Right renal cortex interstitium (tissue), 3 donors: ENCODE measurements at regions not wholly inside any gene's neighbourhood (a gene's known extent, or its start where the extent isn't known, plus 50 kb on each side); places are given as distances from the start of the nearest gene placed in this dataset.
"Not testable (repeated sequence)": the region's sequence is repeated elsewhere in the genome, so short reads cannot be mapped to it uniquely, and the experiment has no call there.

Source experiments
- DNase-seq, 3 donors: peaks; one replicate each; pipeline ENCODE4 v3.0.0-alpha.2; 2013; ENCODE audit warnings: low read depth in 3 of 3, low spot score in 2 of 3

DNA sequence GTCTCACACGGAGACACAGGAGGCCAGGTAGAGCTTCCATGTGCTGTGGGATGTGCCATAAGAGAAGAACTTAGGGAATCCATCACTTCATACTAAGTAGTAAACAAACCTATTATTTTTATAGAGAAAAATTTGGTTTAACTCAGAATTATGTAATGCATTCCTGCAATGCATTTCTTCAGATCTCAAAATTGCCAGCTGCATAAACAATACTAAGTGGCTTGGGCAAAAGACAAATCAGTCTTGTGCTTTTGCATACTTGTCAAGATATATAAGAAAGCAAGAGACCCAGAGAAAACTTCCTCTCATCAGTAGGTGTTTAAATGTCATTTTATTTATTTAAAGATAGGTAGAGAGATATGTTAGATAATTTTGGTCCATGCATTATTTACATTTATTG is 382.1 kb upstream of the CTSO start:
- no peak for DNase-seq

DNA sequence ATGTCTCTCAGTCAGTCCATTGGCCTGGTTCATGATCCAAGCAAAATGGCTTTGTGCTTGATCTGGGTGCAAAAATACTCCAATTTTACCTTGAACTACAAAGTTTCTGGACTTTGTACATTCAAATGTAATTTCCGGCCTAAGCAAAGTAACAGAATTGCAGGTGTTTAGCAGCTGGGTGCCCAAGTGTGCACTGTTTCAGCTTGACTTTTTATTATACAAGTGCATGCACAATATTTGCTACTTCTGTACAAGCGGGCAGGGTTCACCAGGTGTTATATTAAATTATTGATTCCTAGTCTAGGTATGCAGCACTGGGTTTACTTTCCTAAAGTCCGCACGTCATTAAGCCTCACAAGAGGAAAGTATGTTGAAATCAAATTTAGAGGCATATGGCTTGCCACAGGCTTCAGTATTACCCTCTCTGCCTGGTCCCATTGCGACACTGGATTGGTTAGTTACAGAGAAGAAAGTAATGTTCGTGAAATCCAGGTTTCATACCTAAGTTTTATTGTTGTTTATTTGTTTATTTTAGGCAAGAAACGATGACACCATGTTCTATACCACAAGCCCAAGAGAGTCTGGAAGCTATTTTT is 376.9 kb upstream of the CTSO start:
- no peak for DNase-seq

DNA sequence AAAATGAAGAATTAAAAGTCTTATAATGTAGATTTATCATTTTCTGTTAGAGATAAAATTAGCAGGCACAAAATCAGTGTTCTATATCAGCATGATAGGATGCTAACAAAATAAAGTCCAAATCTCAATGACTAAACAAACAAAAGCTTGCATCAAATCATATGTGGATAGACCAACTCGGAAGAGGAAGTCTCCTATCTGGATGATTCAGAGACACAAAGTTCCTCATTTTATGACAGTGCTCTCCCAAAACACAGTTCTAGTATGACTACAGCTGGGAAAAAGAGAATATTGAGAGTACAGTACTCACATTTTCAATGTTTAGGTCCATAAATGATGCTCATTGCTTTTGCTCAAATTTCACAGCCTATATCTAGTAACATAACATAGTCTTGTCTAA is 376.1 kb upstream of the CTSO start:
- no peak for DNase-seq

DNA sequence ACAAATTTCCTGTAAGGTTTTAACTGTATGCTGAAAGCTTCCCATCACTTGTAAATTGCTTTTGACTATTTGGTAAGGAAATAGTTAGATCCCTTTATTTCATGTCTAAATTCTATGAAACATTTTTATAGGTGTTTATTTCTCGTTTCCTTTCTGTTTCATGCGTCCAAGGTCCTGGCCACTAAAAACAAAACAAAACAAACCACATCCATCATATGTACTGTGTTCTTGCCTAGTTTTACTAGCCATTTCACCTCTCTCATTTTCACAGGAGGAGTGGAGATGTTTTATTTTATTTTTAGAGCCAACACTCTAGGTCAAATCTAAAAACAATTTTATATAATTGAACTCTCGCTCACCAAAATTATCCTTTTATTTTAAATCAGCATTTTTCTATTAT is 375.2 kb upstream of the CTSO start:
- no peak for DNase-seq

DNA sequence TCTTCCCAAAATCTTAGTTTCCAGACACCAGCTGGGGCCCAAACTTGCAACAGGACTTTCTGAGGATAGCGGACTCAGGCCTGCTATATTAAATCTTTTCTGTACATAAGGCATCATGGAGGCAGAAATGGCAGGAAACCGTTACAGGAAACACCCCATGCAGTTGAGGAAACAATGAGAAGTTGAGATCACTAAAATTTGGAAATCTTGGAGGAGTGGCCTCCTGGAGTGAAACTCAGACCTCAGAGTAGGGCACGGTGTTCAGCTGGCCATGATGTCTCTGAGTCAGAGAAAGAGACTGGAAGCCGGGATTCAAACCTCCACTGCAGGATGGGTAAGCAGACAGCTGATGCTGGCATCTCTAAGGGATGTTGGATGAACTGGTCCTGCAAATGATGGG is 372.6 kb upstream of the CTSO start:
- no peak for DNase-seq

DNA sequence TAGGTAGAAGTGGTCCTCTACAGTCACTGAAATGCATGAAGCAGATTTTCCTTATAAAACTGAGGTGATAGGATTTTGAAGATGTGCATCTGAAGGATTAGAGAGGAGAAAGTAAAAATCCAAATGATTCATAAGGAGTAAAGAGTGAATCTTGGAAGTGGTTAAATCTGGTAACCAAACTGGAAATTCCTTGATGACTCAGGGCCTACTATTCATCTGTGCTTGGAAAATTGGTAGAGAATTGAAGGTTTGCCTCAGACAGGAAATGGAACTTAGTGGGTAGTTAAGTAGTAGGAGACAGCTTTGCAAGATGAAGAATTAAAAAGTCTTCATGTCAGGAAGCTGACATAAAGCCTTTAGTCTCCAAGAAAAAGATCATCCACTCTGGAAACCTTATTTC is 368.9 kb upstream of the CTSO start:
- no peak for DNase-seq

DNA sequence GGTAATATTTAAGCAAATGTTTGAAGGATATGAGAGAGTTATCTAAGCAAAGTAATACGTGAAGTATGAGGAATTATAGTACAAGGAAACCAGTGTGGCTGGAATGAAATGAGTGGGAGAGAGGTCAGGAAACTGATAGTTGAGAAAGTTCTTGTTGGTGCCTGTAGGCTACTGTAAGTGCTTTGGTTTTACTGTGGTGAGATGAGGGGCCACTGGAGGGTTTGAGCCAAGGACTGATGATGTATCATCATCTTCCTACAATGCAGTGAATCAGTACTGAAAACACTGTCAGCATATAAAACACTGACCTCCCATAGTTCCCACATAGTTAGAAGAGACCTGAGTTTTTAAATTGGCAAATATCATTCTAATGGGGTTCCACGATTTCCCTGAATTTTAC is 367.5 kb upstream of the CTSO start:
- DNase-seq, result no peak

DNA sequence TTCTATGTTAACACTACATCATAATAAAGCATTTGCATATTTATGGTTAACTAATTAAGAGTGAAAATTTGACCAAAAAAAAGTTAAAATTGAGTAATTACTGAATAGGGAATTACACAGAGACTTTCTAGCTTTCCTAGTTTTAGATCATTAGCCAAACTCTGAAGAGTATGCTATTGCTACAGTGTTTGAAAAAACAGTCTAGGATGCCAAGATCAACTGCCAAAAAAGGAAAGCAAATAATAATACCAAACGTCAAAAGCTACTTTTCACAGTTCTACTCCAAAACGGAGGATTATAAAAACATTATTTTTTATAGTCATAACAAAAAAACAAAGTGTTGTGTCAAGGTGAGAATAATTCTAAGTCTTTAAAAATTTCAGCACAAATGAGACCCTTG is 359.8 kb upstream of the CTSO start:
- no peak for DNase-seq

DNA sequence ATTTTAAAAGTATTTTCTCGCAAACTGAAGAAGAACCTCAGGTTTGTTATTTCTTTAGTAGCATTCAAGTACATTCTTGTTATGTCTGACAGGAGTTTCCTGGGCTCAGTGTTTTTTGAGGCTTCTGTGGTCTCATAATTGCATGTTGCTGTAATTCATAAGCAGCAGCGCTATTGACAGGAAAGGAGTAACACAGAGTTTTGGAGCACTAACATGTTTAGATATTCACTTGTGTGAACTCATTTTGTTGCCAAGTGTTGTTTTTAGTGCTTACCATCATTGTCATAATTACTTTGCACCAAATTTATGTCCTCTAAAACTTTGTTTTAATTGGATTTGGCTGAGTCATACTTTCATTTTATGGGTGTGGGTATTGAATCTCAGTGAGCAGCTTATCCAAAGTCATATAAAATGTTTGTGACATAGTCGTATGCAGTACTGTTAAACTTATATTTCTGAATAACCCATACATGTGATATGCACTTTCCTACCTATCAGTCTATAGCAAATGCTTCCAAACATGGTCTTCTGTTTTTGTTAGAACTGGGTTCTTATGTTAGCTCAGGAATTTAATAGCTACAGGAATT is 358.7 kb upstream of the CTSO start:
- DNase-seq, result no peak

DNA sequence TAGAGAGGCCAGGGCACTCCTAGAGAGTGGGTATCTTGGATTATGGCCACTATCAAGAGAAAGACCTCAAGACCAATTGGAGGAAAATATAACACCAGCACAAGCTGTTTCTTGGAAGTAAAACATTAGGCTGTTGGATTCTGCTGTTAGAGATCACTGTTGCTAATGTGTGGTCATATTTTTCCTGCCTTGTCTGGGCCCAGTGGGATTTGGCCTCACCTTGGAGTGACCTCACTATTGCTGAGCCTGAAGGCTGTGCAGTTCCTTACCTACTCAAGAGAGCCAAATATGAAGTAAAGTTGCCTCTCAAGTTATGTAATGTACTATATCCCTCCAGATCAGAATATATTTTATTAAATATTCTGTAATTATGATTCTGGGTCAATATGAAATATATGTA is 355.4 kb upstream of the CTSO start:
- DNase-seq, result no peak

DNA sequence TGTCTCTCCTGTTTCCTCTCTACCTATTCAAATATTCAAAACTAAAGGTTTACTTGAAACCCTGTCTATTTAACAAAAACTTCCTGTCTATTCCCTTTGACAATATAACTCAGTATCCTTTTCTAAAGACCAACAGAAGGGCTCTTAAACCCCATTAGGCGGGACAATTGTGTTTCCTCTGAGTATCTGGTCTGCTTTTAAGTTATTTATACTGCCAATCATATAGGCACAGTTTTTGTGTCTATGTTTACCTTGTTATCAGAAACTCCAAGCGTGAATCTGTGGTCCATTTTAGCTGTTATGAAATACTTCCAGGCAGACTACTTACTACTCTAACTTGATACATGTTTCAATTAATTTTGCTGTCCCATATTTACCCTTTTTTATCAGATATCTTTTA is 350.0 kb upstream of the CTSO start:
- no peak for DNase-seq

DNA sequence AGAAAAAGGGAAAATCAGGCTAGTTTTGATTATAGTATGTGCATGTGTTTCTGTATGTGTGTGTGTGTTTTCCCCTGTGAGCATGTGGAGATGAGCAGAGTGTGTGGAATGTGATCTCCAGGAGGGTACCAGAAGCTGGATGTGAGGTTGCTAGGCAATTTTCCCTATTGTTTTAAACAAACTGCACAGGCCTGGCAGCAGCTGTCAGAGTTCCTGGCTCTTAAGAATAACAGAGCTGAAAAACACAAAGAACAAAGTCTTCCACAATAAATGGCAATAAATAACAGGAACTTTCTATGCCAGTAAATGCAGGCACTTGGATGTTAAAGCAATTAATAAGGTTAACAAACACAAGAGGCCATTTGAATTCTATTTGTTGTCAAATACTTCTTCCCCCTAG is 344.6 kb upstream of the CTSO start:
- peak in 1 of 3 donors; percentile 21 for DNase-seq

DNA sequence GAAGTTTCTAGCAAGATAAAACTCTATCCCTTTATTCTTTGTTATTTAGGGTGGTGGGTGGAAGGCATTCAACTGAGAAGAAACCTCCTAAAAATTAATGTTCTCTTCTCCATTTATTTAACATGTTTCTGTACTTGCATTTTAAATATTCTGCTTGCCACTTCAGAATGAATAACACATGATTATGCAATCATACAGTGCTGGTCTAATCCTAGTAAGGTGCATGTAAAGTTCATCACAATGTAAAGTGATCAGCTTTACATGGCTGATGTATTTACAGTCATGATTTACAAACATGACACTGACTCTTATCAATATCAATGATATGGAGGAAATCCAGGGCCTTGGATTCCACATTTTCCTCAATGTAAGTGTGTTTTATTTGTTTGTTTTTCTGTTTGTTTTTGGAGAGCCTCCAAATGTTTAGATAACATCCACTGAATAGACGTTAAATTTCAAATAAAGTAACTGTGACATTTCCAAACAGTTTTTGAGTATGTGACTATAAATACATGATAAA is 342.1 kb upstream of the CTSO start:
- no peak for DNase-seq

DNA sequence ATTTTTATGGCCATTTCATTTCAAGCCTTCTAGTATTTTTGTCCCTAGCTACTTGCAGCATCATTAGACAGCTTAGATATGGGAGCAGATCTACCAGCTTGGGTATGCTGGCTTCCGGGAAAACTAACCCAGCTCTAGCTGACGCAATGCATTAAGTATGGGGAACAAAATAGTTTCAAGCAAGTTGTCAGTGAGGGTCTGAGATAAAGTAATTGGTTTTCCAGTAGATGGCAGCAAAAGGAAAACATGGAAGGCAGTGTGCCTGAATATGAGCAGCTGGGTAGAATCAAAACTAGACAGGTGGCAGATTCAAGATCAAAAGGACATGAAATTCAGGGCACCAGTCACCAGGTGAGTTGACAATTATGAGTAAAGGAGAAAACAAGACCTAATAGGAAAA is 340.9 kb upstream of the CTSO start:
- peak in 1 of 3 donors; percentile 7 for DNase-seq

DNA sequence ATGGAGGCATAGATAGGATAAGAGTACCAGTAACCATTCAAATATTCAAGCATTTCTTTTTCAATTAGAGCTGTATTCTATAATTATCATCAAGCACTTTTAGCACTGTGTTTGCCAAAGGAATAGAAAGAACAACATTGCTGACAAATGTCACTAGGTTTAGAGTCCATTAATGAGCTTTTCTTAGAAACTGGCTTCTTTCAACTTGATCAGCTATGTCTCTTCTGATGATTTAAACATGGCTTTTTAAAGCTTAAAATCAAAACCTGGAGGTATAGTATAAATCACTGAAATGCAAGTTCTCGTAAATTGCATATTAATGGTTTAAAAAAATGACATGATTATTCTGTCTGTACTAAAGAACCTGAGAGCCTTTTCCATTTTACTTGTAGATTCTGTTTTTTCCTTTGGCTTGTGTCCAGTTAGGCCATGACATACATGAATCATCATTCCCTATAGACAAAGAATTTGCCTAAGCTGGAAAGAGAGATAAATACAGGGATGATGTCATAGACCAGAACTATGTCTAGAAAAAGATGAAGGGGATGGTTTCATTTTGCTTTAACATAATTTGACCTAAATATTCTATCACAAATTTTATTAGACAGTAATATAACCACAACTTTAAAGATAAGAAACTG is 340.1 kb upstream of the CTSO start:
- DNase-seq, result no peak

DNA sequence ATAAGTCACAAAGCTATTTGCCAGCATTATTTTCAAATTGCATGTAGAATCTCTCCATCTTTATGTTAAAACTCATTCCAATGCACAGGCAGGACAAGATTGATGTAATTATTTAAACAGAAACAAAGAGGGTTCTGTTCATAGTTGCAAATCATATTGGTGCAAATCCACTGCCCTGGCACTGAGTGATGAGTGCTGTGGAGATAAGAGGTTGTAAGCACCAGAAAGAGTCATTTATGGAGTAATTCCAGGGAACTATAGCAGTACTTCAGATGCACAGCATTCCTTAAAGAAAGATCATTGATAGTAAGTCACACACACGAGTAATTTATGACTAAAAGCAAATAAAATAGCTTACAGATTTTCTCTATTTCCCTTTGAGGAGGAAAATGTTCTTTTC is 337.7 kb upstream of the CTSO start:
- no peak for DNase-seq

DNA sequence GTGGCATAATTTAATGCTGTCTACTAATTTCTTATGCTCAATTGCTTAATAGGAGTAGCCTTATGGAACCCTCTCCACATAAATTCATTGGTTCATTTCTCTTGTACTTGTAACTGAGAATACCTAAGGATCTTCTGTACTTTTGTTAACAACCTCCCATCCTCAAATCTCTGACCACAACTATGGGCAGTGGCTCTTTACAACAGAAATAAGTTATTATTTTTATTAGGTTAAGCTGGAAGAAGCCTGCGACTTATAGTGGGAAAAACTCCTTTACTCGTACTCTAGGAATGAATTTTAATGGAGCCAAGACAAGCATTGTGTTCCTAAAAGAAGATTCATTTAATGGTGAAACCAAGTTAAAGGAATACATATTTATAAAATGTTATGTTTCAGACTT is 337.1 kb upstream of the CTSO start:
- DNase-seq, result no peak

DNA sequence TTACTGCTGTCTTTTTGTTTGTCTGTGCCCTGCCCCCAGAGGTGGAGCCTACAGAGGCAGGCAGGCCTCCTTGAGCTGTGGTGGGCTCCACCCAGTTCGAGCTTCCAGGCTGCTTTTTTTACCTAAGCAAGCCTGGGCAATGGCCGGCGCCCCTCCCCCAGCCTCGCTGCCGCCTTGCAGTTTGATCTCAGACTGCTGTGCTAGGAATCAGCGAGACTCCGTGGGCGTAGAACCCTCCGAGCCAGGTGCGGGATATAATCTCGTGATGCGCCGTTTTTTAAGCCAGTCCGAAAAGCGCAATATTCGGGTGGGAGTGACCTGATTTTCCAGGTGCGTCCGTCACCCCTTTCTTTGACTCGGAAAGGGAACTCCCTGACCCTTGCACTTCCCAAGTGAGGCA is 336.4 kb upstream of the CTSO start:
- DNase-seq, result not testable (repeated sequence)

DNA sequence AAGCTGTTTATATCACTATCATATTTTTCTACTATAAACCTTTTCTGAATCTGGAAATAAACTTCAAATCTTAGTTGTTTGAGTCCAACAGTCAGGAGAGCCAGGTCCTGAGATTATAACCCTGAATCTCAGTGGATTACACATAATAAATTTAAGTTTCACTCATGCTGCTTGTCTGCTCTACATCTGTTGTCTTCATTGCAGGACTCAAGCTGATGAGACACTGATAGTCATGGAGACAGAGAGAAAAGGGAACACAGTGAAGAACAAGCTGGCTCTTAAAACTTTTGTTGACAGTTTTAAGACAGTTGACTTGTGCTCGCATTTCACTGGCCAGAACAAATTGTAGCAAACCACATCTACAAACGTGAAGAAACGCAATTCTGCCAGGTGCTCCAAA is 327.0 kb upstream of the CTSO start:
- DNase-seq, result no peak

DNA sequence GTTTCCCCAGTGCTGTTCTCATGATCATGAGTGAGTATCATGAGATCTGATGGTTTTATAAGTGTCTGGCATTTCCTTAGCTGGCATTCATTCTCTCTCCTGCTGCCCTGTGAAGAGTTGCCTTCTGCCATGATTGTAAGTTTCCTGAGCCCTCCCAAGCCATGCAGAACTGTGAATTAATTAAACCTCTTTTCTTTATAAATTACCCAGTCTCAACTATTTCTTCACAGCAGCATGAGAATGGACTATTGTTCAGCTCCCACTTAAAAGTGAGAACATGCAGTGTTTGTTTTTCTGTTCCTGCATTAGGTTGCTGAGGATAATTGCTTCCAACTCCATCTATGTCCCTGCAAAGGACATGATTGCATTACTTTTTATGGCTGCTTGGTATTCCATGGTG is 311.7 kb upstream of the CTSO start:
- no peak for DNase-seq

DNA sequence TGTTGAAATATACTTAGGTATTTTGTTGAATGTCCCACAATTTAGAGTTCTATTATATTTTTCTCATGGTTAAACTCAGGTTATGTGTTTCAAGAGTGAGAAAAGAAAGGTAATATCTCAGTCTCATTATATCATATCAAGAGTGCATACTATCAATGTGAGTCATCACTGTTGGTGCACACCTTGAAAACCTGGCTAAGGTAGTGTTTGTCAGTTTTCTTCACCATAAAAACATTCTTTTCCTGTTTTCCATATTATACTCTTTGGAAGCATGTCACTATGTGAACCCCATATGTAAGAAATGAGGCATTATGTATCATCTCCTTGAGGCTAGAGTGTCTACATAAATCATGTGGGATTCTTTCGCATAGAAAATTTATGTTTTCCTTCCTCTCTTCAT is 307.6 kb upstream of the CTSO start:
- no peak for DNase-seq

DNA sequence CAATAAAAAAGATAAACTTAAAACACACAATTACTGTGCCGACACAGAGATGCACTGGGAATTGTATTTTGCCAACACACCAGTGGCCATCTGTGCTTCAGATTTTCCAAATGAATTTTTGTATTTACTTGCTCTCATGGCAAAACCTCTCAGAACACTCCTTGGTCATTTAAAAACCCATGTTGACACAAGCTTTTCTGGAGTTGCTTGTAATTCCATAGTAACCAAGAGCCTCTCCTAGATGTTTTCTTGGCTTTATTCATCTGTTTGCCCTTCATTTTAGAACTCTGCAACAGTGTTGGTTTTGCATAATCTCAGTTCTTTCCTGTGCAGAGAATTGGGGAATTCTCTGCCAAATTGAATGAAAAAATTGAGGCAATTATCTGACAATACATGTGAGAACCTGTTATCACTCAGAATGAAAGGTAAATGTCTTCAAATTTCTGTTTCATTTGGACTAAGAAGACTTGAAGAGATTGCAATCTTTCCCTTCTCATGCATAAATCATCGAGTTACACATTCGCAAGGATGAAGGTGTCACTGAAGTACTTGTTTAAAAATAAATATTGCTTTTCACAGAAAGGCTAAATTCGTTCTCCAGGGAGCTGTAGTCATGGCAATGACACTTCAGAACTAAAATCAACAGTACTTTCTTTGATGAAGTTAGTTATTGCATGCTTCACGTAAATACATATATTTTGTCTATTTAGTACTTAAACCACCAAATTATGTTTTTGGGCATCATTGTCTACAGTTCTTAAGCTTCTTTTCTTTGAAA is 301.8 kb upstream of the CTSO start:
- DNase-seq, result no peak
